ENCODE measurements at regions not wholly inside any gene's neighbourhood (a gene's known extent, or its start where the extent isn't known, plus 50 kb on each side); places are given as distances from the start of the nearest gene placed in this dataset.

DNA sequence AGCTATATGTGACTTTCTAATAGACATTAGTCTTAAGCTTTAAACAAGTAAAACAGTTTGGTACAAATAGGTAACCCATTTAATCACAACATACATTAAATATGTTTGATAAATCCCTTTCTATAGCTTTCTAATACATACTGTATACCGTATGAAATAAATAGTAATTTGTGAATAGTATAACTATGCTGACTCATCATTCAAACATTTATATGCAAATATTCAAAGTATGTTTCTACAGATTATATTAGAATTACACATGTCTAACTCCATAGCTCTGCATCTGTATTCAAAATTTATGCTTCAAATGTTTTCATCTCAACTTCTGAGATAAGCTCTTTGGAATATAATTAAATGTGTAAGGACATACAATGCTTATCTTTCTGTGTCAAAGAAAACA is 142.7 kb upstream of the ZNF804A start:
- TF ChIP-seq, protein P1, sequence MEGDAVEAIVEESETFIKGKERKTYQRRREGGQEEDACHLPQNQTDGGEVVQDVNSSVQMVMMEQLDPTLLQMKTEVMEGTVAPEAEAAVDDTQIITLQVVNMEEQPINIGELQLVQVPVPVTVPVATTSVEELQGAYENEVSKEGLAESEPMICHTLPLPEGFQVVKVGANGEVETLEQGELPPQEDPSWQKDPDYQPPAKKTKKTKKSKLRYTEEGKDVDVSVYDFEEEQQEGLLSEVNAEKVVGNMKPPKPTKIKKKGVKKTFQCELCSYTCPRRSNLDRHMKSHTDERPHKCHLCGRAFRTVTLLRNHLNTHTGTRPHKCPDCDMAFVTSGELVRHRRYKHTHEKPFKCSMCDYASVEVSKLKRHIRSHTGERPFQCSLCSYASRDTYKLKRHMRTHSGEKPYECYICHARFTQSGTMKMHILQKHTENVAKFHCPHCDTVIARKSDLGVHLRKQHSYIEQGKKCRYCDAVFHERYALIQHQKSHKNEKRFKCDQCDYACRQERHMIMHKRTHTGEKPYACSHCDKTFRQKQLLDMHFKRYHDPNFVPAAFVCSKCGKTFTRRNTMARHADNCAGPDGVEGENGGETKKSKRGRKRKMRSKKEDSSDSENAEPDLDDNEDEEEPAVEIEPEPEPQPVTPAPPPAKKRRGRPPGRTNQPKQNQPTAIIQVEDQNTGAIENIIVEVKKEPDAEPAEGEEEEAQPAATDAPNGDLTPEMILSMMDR (conservative IDR thresholded peaks at IDR 0.05 in 1 of 2, IDR thresholded peaks at IDR 0.05 in 1 of 2; ENCODE audit: extremely low read depth in 1 of 2, insufficient read depth in 1 of 2, low read depth in 1 of 2, low read length in 2 of 2), result no peak
- no peak for TF ChIP-seq EZH2 (IDR thresholded peaks at IDR 0.05; ENCODE audit: borderline replicate concordance, low read length)

Measured in mammary epithelial cell (primary cell).